Fibroblast of skin of left biceps (primary cell): ENCODE measurements at regions not wholly inside any gene's neighbourhood (a gene's known extent, or its start where the extent isn't known, plus 50 kb on each side); places are given as distances from the start of the nearest gene placed in this dataset.

Experiments
- DNase-seq, 2 experiments: peaks; one replicate each; pipeline ENCODE4 v3.0.0-alpha.2; 2013; ENCODE audit warnings: low read depth in 2 of 2

GRCh38 chr9:78493166-78493742 is 196.3 kb downstream of the PSAT1 start:
- no peak for DNase-seq

- DNase-seq = no peak
These were observed 205.6 kb downstream of the PSAT1 start for GRCh38 chr9:78502566-78502965.

GRCh38 chr9:78505546-78505945 is 208.6 kb downstream of the PSAT1 start:
- no peak for DNase-seq

- no peak for DNase-seq
These were observed 210.1 kb downstream of the PSAT1 start for GRCh38 chr9:78507037-78507436.

GRCh38 chr9:78510035-78510434 is 213.1 kb downstream of the PSAT1 start:
- DNase-seq = no peak

GRCh38 chr9:78515108-78515507 is 218.2 kb downstream of the PSAT1 start:
- DNase-seq = no peak

GRCh38 chr9:78519786-78520185 is 222.9 kb downstream of the PSAT1 start:
- DNase-seq = no peak

- no peak for DNase-seq
These were observed 224.8 kb downstream of the PSAT1 start for GRCh38 chr9:78521680-78522079.

- no peak for DNase-seq
These were observed 229.1 kb downstream of the PSAT1 start for GRCh38 chr9:78525986-78526560.

- peak in 1 of 2 experiments; percentile 2 for DNase-seq
These were observed 236.6 kb downstream of the PSAT1 start for GRCh38 chr9:78533500-78533899.

GRCh38 chr9:78539188-78539587 is 242.3 kb downstream of the PSAT1 start:
- no peak for DNase-seq

GRCh38 chr9:78539904-78540303 is 243.0 kb downstream of the PSAT1 start:
- no peak for DNase-seq

- DNase-seq = no peak
These were observed 245.0 kb downstream of the PSAT1 start for GRCh38 chr9:78541868-78542443.

GRCh38 chr9:78542491-78543181 is 245.7 kb downstream of the PSAT1 start:
- no peak for DNase-seq

- no peak for DNase-seq
These were observed 246.4 kb downstream of the PSAT1 start for GRCh38 chr9:78543353-78543752.

- no peak for DNase-seq
These were observed 247.3 kb downstream of the PSAT1 start for GRCh38 chr9:78544230-78544629.

- DNase-seq = no peak
These were observed 250.9 kb downstream of the PSAT1 start for GRCh38 chr9:78547831-78548230.

- no peak for DNase-seq
These were observed 251.7 kb downstream of the PSAT1 start for GRCh38 chr9:78548670-78549069.

- DNase-seq = no peak
These were observed 252.8 kb downstream of the PSAT1 start for GRCh38 chr9:78549711-78550110.

- DNase-seq = no peak
These were observed 255.9 kb downstream of the PSAT1 start for GRCh38 chr9:78552802-78553201.

- no peak for DNase-seq
These were observed 260.6 kb downstream of the PSAT1 start for GRCh38 chr9:78557540-78557939.

- no peak for DNase-seq
These were observed 262.5 kb downstream of the PSAT1 start for GRCh38 chr9:78559449-78559885.

- no peak for DNase-seq
These were observed 265.1 kb downstream of the PSAT1 start for GRCh38 chr9:78562021-78562420.
